GM23248 (cell line): ENCODE measurements at regions not wholly inside any gene's neighbourhood (a gene's known extent, or its start where the extent isn't known, plus 50 kb on each side); places are given as distances from the start of the nearest gene placed in this dataset.

Experiments used
- EZH2 ChIP-seq: fragments of 200-600 bp; sonication (generic); IDR thresholded peaks from 2 replicates; pipeline ENCODE4 v1.6.1; 2018; ENCODE audit warnings: antibody characterized with exemption, mild to moderate bottlenecking; ENCODE audit not compliant: insufficient read depth, poor library complexity, severe bottlenecking
- EZH2phosphoT487 ChIP-seq: fragments of 200-600 bp; sonication (generic); IDR thresholded peaks from 2 replicates; pipeline ENCODE4 v1.6.1; 2018; ENCODE audit warnings: antibody characterized with exemption, moderate library complexity, mild to moderate bottlenecking, low read depth; ENCODE audit not compliant: insufficient read depth

- TF ChIP-seq EZH2phosphoT487 (no peak), EZH2 (no peak)
Observed at GRCh38 chr13:58298556-58299135, 667.1 kb downstream of the PCDH17 start.
